OCI-LY3 (cell line): ENCODE measurements at regions not wholly inside any gene's neighbourhood (a gene's known extent, or its start where the extent isn't known, plus 50 kb on each side); places are given as distances from the start of the nearest gene placed in this dataset.
"Not testable (repeated sequence)": the region's sequence is repeated elsewhere in the genome, so short reads cannot be mapped to it uniquely, and the experiment has no call there.

Experiments
- H2AFZ ChIP-seq: fragments of 200-600, 300-600 bp; shearing (Covaris generic); 2 replicates; pipeline ENCODE4 v1.6.0; 2014; ENCODE audit warnings: antibody characterized with exemption, low read depth, low read length
- H3K27ac ChIP-seq: fragments of 200-600, 300-600 bp; sonication (generic); 2 replicates; pipeline ENCODE4 v1.5.1; 2014; ENCODE audit warnings: mild to moderate bottlenecking, low read length, moderate library complexity, mixed read lengths
- H3K27me3 ChIP-seq: fragments of 200-600, 300-600 bp; sonication (generic); 2 replicates; pipeline ENCODE4 v1.6.1; 2014; ENCODE audit warnings: low read depth, low read length, mixed read lengths
- H3K36me3 ChIP-seq: fragments of 200-600, 300-600 bp; sonication (generic); replicated peaks from 2 replicates; pipeline ENCODE3; 2014; ENCODE audit warnings: low read depth, low read length, mixed read lengths
- H3K4me1 ChIP-seq: fragments of 300-600, 200-600 bp; sonication (generic); 2 replicates; pipeline ENCODE4 v1.6.1; 2014; ENCODE audit warnings: low read length, mixed read lengths
- H3K4me2 ChIP-seq: fragments of 200-600, 300-600 bp; sonication (generic); 2 replicates; pipeline ENCODE4 v1.6.1; 2014; ENCODE audit warnings: low read length, mixed read lengths
- H3K4me3 ChIP-seq: fragments of 300-600, 200-600 bp; sonication (generic); 2 replicates; pipeline ENCODE4 v1.5.1; 2014; ENCODE audit warnings: antibody characterized with exemption, mild to moderate bottlenecking, low read length, moderate library complexity
- H3K79me2 ChIP-seq: fragments of 300-600, 200-600 bp; shearing (Covaris generic); 2 replicates; pipeline ENCODE4 v1.6.1; 2014; ENCODE audit warnings: mild to moderate bottlenecking, low read length, mixed read lengths
- H3K9ac ChIP-seq: fragments of 300-600, 200-600 bp; shearing (Covaris generic); 2 replicates; pipeline ENCODE4 v1.6.0; 2014; ENCODE audit warnings: mild to moderate bottlenecking, low read length, moderate library complexity
- H3K9me3 ChIP-seq: fragments of 200-600, 300-600 bp; shearing (Covaris generic); 2 replicates; pipeline ENCODE4 v1.6.1; 2014; ENCODE audit warnings: low read length, mixed read lengths; ENCODE audit not compliant: insufficient read depth
- H4K20me1 ChIP-seq: fragments of 200-600, 300-600 bp; sonication (generic); 2 replicates; pipeline ENCODE4 v1.6.1; 2016; ENCODE audit warnings: low read length, mixed read lengths; ENCODE audit not compliant: insufficient read depth
- EZH2phosphoT487 ChIP-seq: fragments of 200-600 bp; shearing (Covaris generic); IDR thresholded peaks from 2 replicates; pipeline ENCODE4 v1.6.1; 2018; ENCODE audit warnings: antibody characterized with exemption, mixed run types, low read depth
- TF ChIP-seq, protein P1 (sequence below): fragments of 200-600, 300-600 bp; sonication (generic); IDR thresholded peaks from 2 replicates; pipeline ENCODE4 v1.5.1; 2014; ENCODE audit warnings: antibody characterized with exemption, low read length, low read depth

- no peak overlapping the region for H3K9ac ChIP-seq
These were observed 90.6 kb downstream of the GLUL start for GRCh38 chr1:182301026-182301436.

DNA sequence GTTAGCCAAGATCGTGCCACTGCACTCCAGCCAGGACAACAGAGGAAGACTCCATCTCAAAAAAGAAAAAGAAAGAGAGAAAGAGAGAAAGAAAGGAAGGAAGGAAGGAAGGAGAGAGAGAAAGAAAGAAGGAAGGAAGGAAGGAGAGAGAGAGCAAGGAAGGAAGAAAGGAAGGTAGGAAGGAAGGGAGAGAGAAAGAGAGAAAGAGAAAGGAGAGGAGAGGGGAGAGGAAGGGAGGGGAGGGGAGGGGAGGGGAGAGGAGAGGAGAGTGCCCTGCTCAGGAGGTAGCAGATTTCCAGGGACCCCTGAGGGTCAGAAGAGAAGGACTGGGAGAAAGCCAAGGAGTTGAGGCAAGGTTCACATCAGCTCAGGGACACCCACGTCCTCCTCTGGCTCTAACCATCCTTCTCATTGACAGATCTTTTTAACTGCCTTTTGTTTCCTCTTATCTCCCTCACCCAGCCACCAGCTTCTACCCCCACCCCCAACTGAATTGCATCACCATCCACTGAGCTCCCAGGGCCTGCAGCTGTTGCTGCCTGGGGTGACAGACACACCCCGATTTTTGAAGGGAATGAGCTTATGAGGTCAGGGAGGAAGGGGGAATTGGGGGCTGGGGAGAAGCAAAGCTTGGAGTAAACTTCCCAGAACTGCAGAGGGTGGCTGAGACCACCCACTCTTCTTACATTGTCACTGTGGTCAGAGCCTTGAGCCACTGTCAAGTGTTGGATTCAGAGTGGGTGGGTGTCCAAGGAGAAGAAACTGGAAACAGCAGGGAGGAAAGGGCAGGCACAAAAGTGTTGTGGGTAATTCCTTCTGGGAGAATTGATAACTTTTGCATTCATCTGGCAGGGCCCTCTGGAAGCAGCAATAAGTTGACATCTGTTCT lies 91.6 kb downstream of the GLUL start:
- TF ChIP-seq, protein P1, sequence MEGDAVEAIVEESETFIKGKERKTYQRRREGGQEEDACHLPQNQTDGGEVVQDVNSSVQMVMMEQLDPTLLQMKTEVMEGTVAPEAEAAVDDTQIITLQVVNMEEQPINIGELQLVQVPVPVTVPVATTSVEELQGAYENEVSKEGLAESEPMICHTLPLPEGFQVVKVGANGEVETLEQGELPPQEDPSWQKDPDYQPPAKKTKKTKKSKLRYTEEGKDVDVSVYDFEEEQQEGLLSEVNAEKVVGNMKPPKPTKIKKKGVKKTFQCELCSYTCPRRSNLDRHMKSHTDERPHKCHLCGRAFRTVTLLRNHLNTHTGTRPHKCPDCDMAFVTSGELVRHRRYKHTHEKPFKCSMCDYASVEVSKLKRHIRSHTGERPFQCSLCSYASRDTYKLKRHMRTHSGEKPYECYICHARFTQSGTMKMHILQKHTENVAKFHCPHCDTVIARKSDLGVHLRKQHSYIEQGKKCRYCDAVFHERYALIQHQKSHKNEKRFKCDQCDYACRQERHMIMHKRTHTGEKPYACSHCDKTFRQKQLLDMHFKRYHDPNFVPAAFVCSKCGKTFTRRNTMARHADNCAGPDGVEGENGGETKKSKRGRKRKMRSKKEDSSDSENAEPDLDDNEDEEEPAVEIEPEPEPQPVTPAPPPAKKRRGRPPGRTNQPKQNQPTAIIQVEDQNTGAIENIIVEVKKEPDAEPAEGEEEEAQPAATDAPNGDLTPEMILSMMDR: no peak
- TF ChIP-seq EZH2phosphoT487: no peak
- H3K4me1 ChIP-seq: peaks cover 15% of the 10 kb centered on the region
- no peaks in the 10 kb centered on the region for H3K79me2 ChIP-seq
- H3K9me3 ChIP-seq: no peaks in the 10 kb centered on the region
- H3K4me3 ChIP-seq: no peak overlapping the region
- no peak overlapping the region for H3K9ac ChIP-seq
- H3K27ac ChIP-seq: no peak overlapping the region
- H4K20me1 ChIP-seq: no peaks in the 10 kb centered on the region
- H3K27me3 ChIP-seq: peaks cover 4% of the 10 kb centered on the region; the same call in 1 of the 2 replicates
- no peak overlapping the region for H3K4me2 ChIP-seq
- no peaks in the 10 kb centered on the region for H3K36me3 ChIP-seq
- H2AFZ ChIP-seq: no peak overlapping the region

More at GRCh38 chr1:182301026-182301436, 90.6 kb downstream of the GLUL start:
- H3K27me3 ChIP-seq: 0 out of 2 replicates have a peak, but pooled peaks cover 4% of the 10 kb centered on the region
- no peak overlapping the region for H3K27ac ChIP-seq
- no peaks in the 10 kb centered on the region for H4K20me1 ChIP-seq
- no peak overlapping the region for H3K4me2 ChIP-seq
- H3K79me2 ChIP-seq: no peaks in the 10 kb centered on the region
- H3K4me3 ChIP-seq: no peak overlapping the region
- H3K36me3 ChIP-seq: no peaks in the 10 kb centered on the region
- no peaks in the 10 kb centered on the region for H3K9me3 ChIP-seq
- no peak overlapping the region for H2AFZ ChIP-seq
- TF ChIP-seq, protein P1: no peak
- TF ChIP-seq EZH2phosphoT487: no peak
- peaks cover 15% of the 10 kb centered on the region for H3K4me1 ChIP-seq

DNA sequence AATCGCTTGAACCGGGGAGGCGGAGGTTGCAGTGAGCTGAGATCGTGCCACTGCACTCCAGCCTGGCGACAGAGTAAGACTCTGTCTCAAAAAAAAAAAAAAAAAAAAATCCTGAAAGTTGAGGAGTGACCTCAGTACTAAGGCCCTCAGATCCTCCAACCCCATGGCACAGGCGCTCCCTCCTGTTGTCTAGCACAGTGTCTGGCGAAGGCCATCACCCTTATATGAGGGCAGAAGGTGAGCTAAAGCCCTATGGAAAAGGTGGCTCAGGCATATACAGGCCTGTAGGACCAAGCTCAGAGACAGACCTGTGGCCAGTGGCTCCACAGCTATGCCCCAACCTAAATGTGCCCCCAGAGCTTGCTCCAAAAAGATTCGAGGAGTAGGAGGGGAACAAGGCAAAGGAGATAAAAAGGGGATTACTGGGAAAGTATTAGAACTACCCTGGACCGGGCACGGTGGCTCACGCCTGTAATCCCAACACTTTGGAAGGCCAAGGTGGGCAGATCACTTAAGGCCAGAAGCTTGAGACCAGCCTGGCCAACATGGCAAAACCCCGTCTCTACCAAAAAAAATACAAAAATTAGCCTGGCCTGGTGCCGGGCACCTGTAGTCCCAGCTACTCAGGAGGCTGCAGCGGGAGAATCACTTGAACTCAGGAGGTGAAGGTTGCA lies 92.4 kb downstream of the GLUL start:
- not testable (repeated sequence) for H3K27me3 ChIP-seq, H3K9ac ChIP-seq, H3K27ac ChIP-seq, H3K4me1 ChIP-seq, H3K4me2 ChIP-seq, H2AFZ ChIP-seq, H3K79me2 ChIP-seq, H3K4me3 ChIP-seq, H3K36me3 ChIP-seq, H3K9me3 ChIP-seq, H4K20me1 ChIP-seq

DNA sequence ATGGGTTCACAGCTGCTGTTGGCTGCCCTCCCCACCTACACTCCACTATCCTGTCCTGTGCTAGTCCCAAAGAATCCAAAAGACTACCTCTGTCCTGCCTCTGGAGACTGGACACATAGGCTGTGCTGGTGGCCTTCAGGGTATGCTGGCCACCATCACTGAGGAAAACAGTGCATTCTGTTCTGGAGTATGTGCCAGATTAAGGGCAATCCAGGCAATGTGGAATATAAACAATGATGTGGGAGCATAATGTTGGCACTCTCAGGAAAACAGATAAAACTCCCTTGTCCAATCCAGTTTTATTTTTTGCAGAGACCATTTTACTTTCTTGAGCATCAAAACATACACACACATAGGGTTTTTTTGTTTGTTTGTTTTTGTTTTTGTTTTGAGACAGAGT lies 94.3 kb downstream of the GLUL start:
- Histone ChIP-seq H2AFZ (no peak overlapping the region), H3K4me2 (no peak overlapping the region), H3K9me3 (no peaks in the 10 kb centered on the region), H3K79me2 (no peaks in the 10 kb centered on the region), H3K4me1 (no peaks in the 10 kb centered on the region), H3K27me3 (peaks cover 13% of the 10 kb centered on the region), H4K20me1 (no peaks in the 10 kb centered on the region), H3K9ac (no peak overlapping the region), H3K4me3 (no peak overlapping the region), H3K27ac (no peak overlapping the region), H3K36me3 (no peaks in the 10 kb centered on the region)
- TF ChIP-seq, protein P1: no peak
- TF ChIP-seq EZH2phosphoT487: no peak
